PC-3 (cell line): ENCODE measurements at regions not wholly inside any gene's neighbourhood (a gene's known extent, or its start where the extent isn't known, plus 50 kb on each side); places are given as distances from the start of the nearest gene placed in this dataset.

Experiments used
- EZH2 ChIP-seq: fragments of 300-600 bp; sonication (generic); IDR thresholded peaks from one replicate; pipeline ENCODE4 v1.6.1; 2017; ENCODE audit warnings: antibody characterized with exemption, mild to moderate bottlenecking, low read length; ENCODE audit not compliant: unreplicated experiment
- TF ChIP-seq, protein P1 (sequence below): fragments of 300-600 bp; sonication (generic); conservative IDR thresholded peaks from 2 replicates; pipeline ENCODE4 v1.5.1; 2017; ENCODE audit warnings: antibody characterized with exemption, low read depth, mild to moderate bottlenecking, low read length

DNA sequence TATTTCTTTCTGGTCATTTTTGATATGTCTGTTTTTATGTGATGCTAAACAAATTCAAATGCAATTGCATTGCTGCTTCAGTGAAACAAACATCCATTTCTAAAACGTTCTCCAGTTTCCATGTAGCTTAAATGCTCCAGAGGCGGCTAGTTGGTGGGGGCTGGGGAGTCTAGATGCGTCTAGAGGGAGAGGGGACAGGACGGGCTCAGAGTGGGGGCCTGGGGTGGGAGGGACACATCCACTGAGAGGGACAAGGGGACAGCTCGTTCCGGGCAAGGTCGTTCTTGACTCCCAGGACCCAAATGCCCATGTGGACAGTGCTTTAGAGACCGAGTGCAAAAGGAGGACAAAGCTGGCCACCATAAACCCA is 102.3 kb downstream of the FOXL1 start:
- TF ChIP-seq, protein P1, sequence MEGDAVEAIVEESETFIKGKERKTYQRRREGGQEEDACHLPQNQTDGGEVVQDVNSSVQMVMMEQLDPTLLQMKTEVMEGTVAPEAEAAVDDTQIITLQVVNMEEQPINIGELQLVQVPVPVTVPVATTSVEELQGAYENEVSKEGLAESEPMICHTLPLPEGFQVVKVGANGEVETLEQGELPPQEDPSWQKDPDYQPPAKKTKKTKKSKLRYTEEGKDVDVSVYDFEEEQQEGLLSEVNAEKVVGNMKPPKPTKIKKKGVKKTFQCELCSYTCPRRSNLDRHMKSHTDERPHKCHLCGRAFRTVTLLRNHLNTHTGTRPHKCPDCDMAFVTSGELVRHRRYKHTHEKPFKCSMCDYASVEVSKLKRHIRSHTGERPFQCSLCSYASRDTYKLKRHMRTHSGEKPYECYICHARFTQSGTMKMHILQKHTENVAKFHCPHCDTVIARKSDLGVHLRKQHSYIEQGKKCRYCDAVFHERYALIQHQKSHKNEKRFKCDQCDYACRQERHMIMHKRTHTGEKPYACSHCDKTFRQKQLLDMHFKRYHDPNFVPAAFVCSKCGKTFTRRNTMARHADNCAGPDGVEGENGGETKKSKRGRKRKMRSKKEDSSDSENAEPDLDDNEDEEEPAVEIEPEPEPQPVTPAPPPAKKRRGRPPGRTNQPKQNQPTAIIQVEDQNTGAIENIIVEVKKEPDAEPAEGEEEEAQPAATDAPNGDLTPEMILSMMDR = no peak
- no peak for TF ChIP-seq EZH2
